ENCODE measurements at regions not wholly inside any gene's neighbourhood (a gene's known extent, or its start where the extent isn't known, plus 50 kb on each side); places are given as distances from the start of the nearest gene placed in this dataset.

GRCh38 chr3:127115691-127116351, 77.1 kb upstream of the PRR23E start:
- no peak overlapping the region for H3K4me3 ChIP-seq (ENCODE audit: low read depth in 1 of 2, low read length in 2 of 2)
- H3K9ac ChIP-seq (ENCODE audit: low read length): no peak overlapping the region
- no peaks in the 10 kb centered on the region for H3K27me3 ChIP-seq (ENCODE audit: control insufficient read depth in 1 of 2, insufficient read depth in 2 of 2, low read length in 2 of 2)
- H3K4me1 ChIP-seq (ENCODE audit: insufficient read depth, low read length): no peaks in the 10 kb centered on the region
- no peaks in the 10 kb centered on the region for H3K36me3 ChIP-seq (ENCODE audit: insufficient read depth, low read length)
- no peak overlapping the region for H3K27ac ChIP-seq (ENCODE audit: low read depth, low read length)
- H3K9me3 ChIP-seq (ENCODE audit: low read length): peaks cover 6% of the 10 kb centered on the region

- H3K27me3 ChIP-seq (ENCODE audit: control insufficient read depth in 1 of 2, insufficient read depth in 2 of 2, low read length in 2 of 2): no peaks in the 10 kb centered on the region
- H3K4me3 ChIP-seq (ENCODE audit: low read depth in 1 of 2, low read length in 2 of 2): no peak overlapping the region
- H3K36me3 ChIP-seq (ENCODE audit: insufficient read depth, low read length): no peaks in the 10 kb centered on the region
- H3K9ac ChIP-seq (ENCODE audit: low read length): no peak overlapping the region
- no peak overlapping the region for H3K27ac ChIP-seq (ENCODE audit: low read depth, low read length)
- no peaks in the 10 kb centered on the region for H3K4me1 ChIP-seq (ENCODE audit: insufficient read depth, low read length)
- H3K9me3 ChIP-seq (ENCODE audit: low read length): no peaks in the 10 kb centered on the region
Measured at GRCh38 chr3:127118366-127118765, 74.6 kb upstream of the PRR23E start.

- no peaks in the 10 kb centered on the region for H3K36me3 ChIP-seq (ENCODE audit: insufficient read depth, low read length)
Measured at GRCh38 chr3:127119693-127120464, 73.1 kb upstream of the PRR23E start.

GRCh38 chr3:127120851-127121647, 71.9 kb upstream of the PRR23E start:
- H3K4me3 ChIP-seq (ENCODE audit: low read depth in 1 of 2, low read length in 2 of 2): no peak overlapping the region
- H3K36me3 ChIP-seq (ENCODE audit: insufficient read depth, low read length): no peaks in the 10 kb centered on the region
- H3K4me1 ChIP-seq (ENCODE audit: insufficient read depth, low read length): no peaks in the 10 kb centered on the region
- H3K27ac ChIP-seq (ENCODE audit: low read depth, low read length): no peak overlapping the region
- no peak overlapping the region for H3K9ac ChIP-seq (ENCODE audit: low read length)
- H3K27me3 ChIP-seq (ENCODE audit: control insufficient read depth in 1 of 2, insufficient read depth in 2 of 2, low read length in 2 of 2): no peaks in the 10 kb centered on the region
- H3K9me3 ChIP-seq (ENCODE audit: low read length): no peaks in the 10 kb centered on the region

More at GRCh38 chr3:127119693-127120464, 73.1 kb upstream of the PRR23E start:
- Histone ChIP-seq H3K4me3 (ENCODE audit: low read depth in 1 of 2, low read length in 2 of 2) (no peak overlapping the region), H3K27ac (ENCODE audit: low read depth, low read length) (no peak overlapping the region), H3K4me1 (ENCODE audit: insufficient read depth, low read length) (no peaks in the 10 kb centered on the region), H3K9me3 (ENCODE audit: low read length) (no peaks in the 10 kb centered on the region), H3K27me3 (ENCODE audit: control insufficient read depth in 1 of 2, insufficient read depth in 2 of 2, low read length in 2 of 2) (no peaks in the 10 kb centered on the region), H3K9ac (ENCODE audit: low read length) (no peak overlapping the region)

GRCh38 chr3:127121885-127122284, 71.0 kb upstream of the PRR23E start:
- H3K4me3 ChIP-seq (ENCODE audit: low read depth in 1 of 2, low read length in 2 of 2): no peak overlapping the region
- no peak overlapping the region for H3K27ac ChIP-seq (ENCODE audit: low read depth, low read length)
- H3K9ac ChIP-seq (ENCODE audit: low read length): no peak overlapping the region
- H3K4me1 ChIP-seq (ENCODE audit: insufficient read depth, low read length): no peaks in the 10 kb centered on the region
- H3K9me3 ChIP-seq (ENCODE audit: low read length): no peaks in the 10 kb centered on the region
- no peaks in the 10 kb centered on the region for H3K27me3 ChIP-seq (ENCODE audit: control insufficient read depth in 1 of 2, insufficient read depth in 2 of 2, low read length in 2 of 2)
- no peaks in the 10 kb centered on the region for H3K36me3 ChIP-seq (ENCODE audit: insufficient read depth, low read length)

GRCh38 chr3:127123533-127123932, 69.4 kb upstream of the PRR23E start:
- Histone ChIP-seq H3K4me3 (ENCODE audit: low read depth in 1 of 2, low read length in 2 of 2) (no peak overlapping the region), H3K4me1 (ENCODE audit: insufficient read depth, low read length) (no peaks in the 10 kb centered on the region), H3K36me3 (ENCODE audit: insufficient read depth, low read length) (no peaks in the 10 kb centered on the region), H3K27ac (ENCODE audit: low read depth, low read length) (no peak overlapping the region), H3K9me3 (ENCODE audit: low read length) (no peaks in the 10 kb centered on the region), H3K27me3 (ENCODE audit: control insufficient read depth in 1 of 2, insufficient read depth in 2 of 2, low read length in 2 of 2) (no peaks in the 10 kb centered on the region), H3K9ac (ENCODE audit: low read length) (no peak overlapping the region)

GRCh38 chr3:127124120-127124519, 68.8 kb upstream of the PRR23E start:
- Histone ChIP-seq H3K9me3 (ENCODE audit: low read length) (no peaks in the 10 kb centered on the region), H3K27ac (ENCODE audit: low read depth, low read length) (no peak overlapping the region), H3K4me1 (ENCODE audit: insufficient read depth, low read length) (no peaks in the 10 kb centered on the region), H3K27me3 (ENCODE audit: control insufficient read depth in 1 of 2, insufficient read depth in 2 of 2, low read length in 2 of 2) (no peaks in the 10 kb centered on the region), H3K36me3 (ENCODE audit: insufficient read depth, low read length) (no peaks in the 10 kb centered on the region), H3K4me3 (ENCODE audit: low read depth in 1 of 2, low read length in 2 of 2) (no peak overlapping the region), H3K9ac (ENCODE audit: low read length) (no peak overlapping the region)

- H3K27me3 ChIP-seq (ENCODE audit: control insufficient read depth in 1 of 2, insufficient read depth in 2 of 2, low read length in 2 of 2): peaks cover 0 to 19% of the 10 kb centered on the region in 2 donors
- no peak overlapping the region for H3K27ac ChIP-seq (ENCODE audit: low read depth, low read length)
- no peak overlapping the region for H3K9ac ChIP-seq (ENCODE audit: low read length)
- H3K4me1 ChIP-seq (ENCODE audit: insufficient read depth, low read length): peaks cover 9% of the 10 kb centered on the region
- H3K4me3 ChIP-seq (ENCODE audit: low read depth in 1 of 2, low read length in 2 of 2): no peak overlapping the region
- H3K36me3 ChIP-seq (ENCODE audit: insufficient read depth, low read length): no peaks in the 10 kb centered on the region
- H3K9me3 ChIP-seq (ENCODE audit: low read length): no peaks in the 10 kb centered on the region
Measured at GRCh38 chr3:127131424-127132170, 61.3 kb upstream of the PRR23E start.

GRCh38 chr3:127132876-127133275, 60.1 kb upstream of the PRR23E start:
- Histone ChIP-seq H3K9ac (ENCODE audit: low read length) (no peak overlapping the region), H3K27me3 (ENCODE audit: control insufficient read depth in 1 of 2, insufficient read depth in 2 of 2, low read length in 2 of 2) (peaks cover 0 to 19% of the 10 kb centered on the region in 2 donors), H3K36me3 (ENCODE audit: insufficient read depth, low read length) (no peaks in the 10 kb centered on the region)

GRCh38 chr3:127133971-127134370, 59.0 kb upstream of the PRR23E start:
- no peak overlapping the region for H3K9ac ChIP-seq (ENCODE audit: low read length)
- H3K27ac ChIP-seq (ENCODE audit: low read depth, low read length): no peak overlapping the region
- H3K4me3 ChIP-seq (ENCODE audit: low read depth in 1 of 2, low read length in 2 of 2): no peak overlapping the region
- peaks cover 9% of the 10 kb centered on the region for H3K4me1 ChIP-seq (ENCODE audit: insufficient read depth, low read length)
- peaks cover 0 to 19% of the 10 kb centered on the region in 2 donors for H3K27me3 ChIP-seq (ENCODE audit: control insufficient read depth in 1 of 2, insufficient read depth in 2 of 2, low read length in 2 of 2)
- no peaks in the 10 kb centered on the region for H3K9me3 ChIP-seq (ENCODE audit: low read length)
- no peaks in the 10 kb centered on the region for H3K36me3 ChIP-seq (ENCODE audit: insufficient read depth, low read length)

More at GRCh38 chr3:127132876-127133275, 60.1 kb upstream of the PRR23E start:
- Histone ChIP-seq H3K9me3 (ENCODE audit: low read length) (no peaks in the 10 kb centered on the region), H3K27ac (ENCODE audit: low read depth, low read length) (no peak overlapping the region), H3K4me3 (ENCODE audit: low read depth in 1 of 2, low read length in 2 of 2) (no peak overlapping the region), H3K4me1 (ENCODE audit: insufficient read depth, low read length) (peaks cover 9% of the 10 kb centered on the region)

GRCh38 chr3:127134466-127134865, 58.5 kb upstream of the PRR23E start:
- Histone ChIP-seq H3K36me3 (ENCODE audit: insufficient read depth, low read length) (no peaks in the 10 kb centered on the region), H3K27me3 (ENCODE audit: control insufficient read depth in 1 of 2, insufficient read depth in 2 of 2, low read length in 2 of 2) (peaks cover 0 to 19% of the 10 kb centered on the region in 2 donors), H3K9me3 (ENCODE audit: low read length) (no peaks in the 10 kb centered on the region), H3K27ac (ENCODE audit: low read depth, low read length) (no peak overlapping the region), H3K9ac (ENCODE audit: low read length) (no peak overlapping the region), H3K4me1 (ENCODE audit: insufficient read depth, low read length) (peaks cover 9% of the 10 kb centered on the region), H3K4me3 (ENCODE audit: low read depth in 1 of 2, low read length in 2 of 2) (no peak overlapping the region)

Data from muscle layer of colon (tissue), 2 donors.